Spinal cord (tissue), 9 donors: ENCODE measurements at regions not wholly inside any gene's neighbourhood (a gene's known extent, or its start where the extent isn't known, plus 50 kb on each side); places are given as distances from the start of the nearest gene placed in this dataset.
"Not testable (repeated sequence)": the region's sequence is repeated elsewhere in the genome, so short reads cannot be mapped to it uniquely, and the experiment has no call there.

Source experiments
- DNase-seq, 6 donors: peaks; one replicate each; pipeline versions ENCODE4 v3.0.0 to v3.0.0-alpha.2; 2013 to 2015; ENCODE audit warnings: low spot score in 6 of 6, low read depth in 4 of 6
- H3K27ac ChIP-seq: one replicate; pipeline ENCODE4 v1.5.1; 2013; ENCODE audit warnings: low read depth, low read length, control low read depth
- H3K27me3 ChIP-seq: one replicate; pipeline ENCODE4 v1.6.1; 2013; ENCODE audit warnings: low read length; ENCODE audit not compliant: control insufficient read depth, insufficient read depth
- H3K36me3 ChIP-seq: one replicate; pipeline ENCODE4 v1.6.1; 2013; ENCODE audit warnings: low read length; ENCODE audit not compliant: control insufficient read depth, insufficient read depth
- H3K4me1 ChIP-seq: one replicate; pipeline ENCODE4 v1.6.1; 2013; ENCODE audit warnings: low read length; ENCODE audit not compliant: control insufficient read depth, insufficient read depth
- H3K4me3 ChIP-seq: one replicate; pipeline ENCODE4 v1.5.1; 2013; ENCODE audit warnings: low read depth, low read length, control low read depth
- H3K9me3 ChIP-seq: one replicate; pipeline ENCODE4 v1.6.1; 2013; ENCODE audit warnings: low read length; ENCODE audit not compliant: control insufficient read depth, insufficient read depth
- WGBS: methylation state at CpG from one replicate; pipeline ENCODE4 v1.1.5; 2013; ENCODE audit warnings: missing lambda C conversion rate; ENCODE audit not compliant: insufficient coverage; 5-methylcytosine and 5-hydroxymethylcytosine counted together
- donor health status: healthy.

- Histone ChIP-seq H3K27me3 (no peaks in the 10 kb centered on the region), H3K4me1 (no peaks in the 10 kb centered on the region), H3K27ac (no peak overlapping the region), H3K9me3 (no peaks in the 10 kb centered on the region), H3K4me3 (no peak overlapping the region), H3K36me3 (no peaks in the 10 kb centered on the region)
- DNase-seq, result no peak
Observed at GRCh38 chr9:23044549-23044948, 597.9 kb downstream of the DMRTA1 start.

- H3K4me3 ChIP-seq, DNase-seq, H3K4me1 ChIP-seq, H3K36me3 ChIP-seq, H3K9me3 ChIP-seq, H3K27me3 ChIP-seq, H3K27ac ChIP-seq: not testable (repeated sequence)
- WGBS, result 100% methylated on average over 1 of the region's 1 CpG
Observed at GRCh38 chr9:23046026-23046425, 599.4 kb downstream of the DMRTA1 start.

GRCh38 chr9:23050548-23050947 is 603.9 kb downstream of the DMRTA1 start:
- Histone ChIP-seq H3K36me3 (no peaks in the 10 kb centered on the region), H3K4me3 (no peak overlapping the region), H3K4me1 (no peaks in the 10 kb centered on the region), H3K27ac (no peak overlapping the region), H3K27me3 (no peaks in the 10 kb centered on the region), H3K9me3 (no peaks in the 10 kb centered on the region)
- no CpG with 5 or more reads among the region's 1 CpG for whole genome bisulfite sequencing
- no peak for DNase-seq

- no peak overlapping the region for H3K27ac ChIP-seq
- H3K4me1 ChIP-seq, result no peaks in the 10 kb centered on the region
- no peaks in the 10 kb centered on the region for H3K9me3 ChIP-seq
- no peaks in the 10 kb centered on the region for H3K36me3 ChIP-seq
- no peak for DNase-seq
- H3K27me3 ChIP-seq, result no peaks in the 10 kb centered on the region
- no peak overlapping the region for H3K4me3 ChIP-seq
- WGBS, result no CpG with 5 or more reads among the region's 1 CpG
Observed at GRCh38 chr9:23073136-23073535, 626.5 kb downstream of the DMRTA1 start.

GRCh38 chr9:23079798-23080197 is 633.2 kb downstream of the DMRTA1 start:
- Histone ChIP-seq H3K27ac (no peak overlapping the region), H3K4me1 (no peaks in the 10 kb centered on the region), H3K36me3 (no peaks in the 10 kb centered on the region), H3K4me3 (no peak overlapping the region), H3K27me3 (no peaks in the 10 kb centered on the region), H3K9me3 (no peaks in the 10 kb centered on the region)
- WGBS, result no CpG with 5 or more reads among the region's 2 CpGs
- DNase-seq, result no peak

GRCh38 chr9:23081377-23081776 is 634.8 kb downstream of the DMRTA1 start:
- Histone ChIP-seq H3K4me1 (no peaks in the 10 kb centered on the region), H3K36me3 (no peaks in the 10 kb centered on the region), H3K4me3 (no peak overlapping the region), H3K9me3 (no peaks in the 10 kb centered on the region), H3K27me3 (no peaks in the 10 kb centered on the region), H3K27ac (no peak overlapping the region)
- no peak for DNase-seq
- 88% methylated on average over 4 of the region's 5 CpGs for WGBS

GRCh38 chr9:23088932-23089364 is 642.3 kb downstream of the DMRTA1 start:
- Histone ChIP-seq H3K36me3 (no peaks in the 10 kb centered on the region), H3K4me1 (no peaks in the 10 kb centered on the region), H3K27me3 (no peaks in the 10 kb centered on the region), H3K27ac (no peak overlapping the region), H3K4me3 (no peak overlapping the region), H3K9me3 (no peaks in the 10 kb centered on the region)
- WGBS, result 96% methylated on average over 4 of the region's 5 CpGs
- DNase-seq, result peak in 1 of 6 donors; percentile 2

GRCh38 chr9:23117616-23118015 is 671.0 kb downstream of the DMRTA1 start:
- no peak overlapping the region for H3K27ac ChIP-seq
- H3K4me3 ChIP-seq, result no peak overlapping the region
- no peaks in the 10 kb centered on the region for H3K27me3 ChIP-seq
- no peaks in the 10 kb centered on the region for H3K36me3 ChIP-seq
- H3K4me1 ChIP-seq, result no peaks in the 10 kb centered on the region
- no peak for DNase-seq
- H3K9me3 ChIP-seq, result no peaks in the 10 kb centered on the region
- WGBS, result no CpG with 5 or more reads among the region's 2 CpGs

GRCh38 chr9:23120630-23121029 is 674.0 kb downstream of the DMRTA1 start:
- Histone ChIP-seq H3K36me3 (no peaks in the 10 kb centered on the region), H3K4me3 (no peak overlapping the region), H3K27ac (no peak overlapping the region), H3K27me3 (no peaks in the 10 kb centered on the region), H3K9me3 (no peaks in the 10 kb centered on the region), H3K4me1 (no peaks in the 10 kb centered on the region)
- DNase-seq, result no peak
- WGBS, result no CpG with 5 or more reads among the region's 3 CpGs

- WGBS, result no CpG with 5 or more reads among the region's 5 CpGs
- Histone ChIP-seq H3K4me1 (no peaks in the 10 kb centered on the region), H3K9me3 (no peaks in the 10 kb centered on the region), H3K27ac (no peak overlapping the region), H3K27me3 (no peaks in the 10 kb centered on the region), H3K36me3 (no peaks in the 10 kb centered on the region), H3K4me3 (no peak overlapping the region)
- peak in 5 of 6 donors; percentile 9 to 82 (median 22) for DNase-seq
Observed at GRCh38 chr9:23123048-23123632, 676.5 kb downstream of the DMRTA1 start.
